Forelimb muscle (tissue), 1 donor: ENCODE measurements at regions not wholly inside any gene's neighbourhood (a gene's known extent, or its start where the extent isn't known, plus 50 kb on each side); places are given as distances from the start of the nearest gene placed in this dataset.

ENCODE experiments used
- DNase-seq: peaks from one replicate; pipeline ENCODE4 v3.0.0-alpha.2; 2013; ENCODE audit warnings: low read depth

DNA sequence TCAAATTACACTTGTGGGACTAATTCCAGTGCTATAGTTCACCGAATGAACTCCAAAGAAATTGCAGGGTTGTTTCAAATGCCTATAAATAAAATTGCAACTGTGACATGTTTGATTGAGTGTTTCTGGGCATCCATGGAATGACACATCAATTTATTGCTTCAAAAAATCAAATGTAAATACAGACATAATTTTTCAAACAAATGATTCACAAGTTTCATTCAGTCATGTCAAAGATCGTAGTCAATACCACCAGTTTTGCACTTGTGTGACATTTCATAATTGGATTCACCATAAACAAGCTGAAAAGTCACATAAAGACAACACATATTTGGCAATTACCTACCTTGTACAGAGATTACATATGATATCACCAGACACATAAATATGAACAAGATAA, 350.8 kb downstream of the CDH2 start:
- no peak for DNase-seq

DNA sequence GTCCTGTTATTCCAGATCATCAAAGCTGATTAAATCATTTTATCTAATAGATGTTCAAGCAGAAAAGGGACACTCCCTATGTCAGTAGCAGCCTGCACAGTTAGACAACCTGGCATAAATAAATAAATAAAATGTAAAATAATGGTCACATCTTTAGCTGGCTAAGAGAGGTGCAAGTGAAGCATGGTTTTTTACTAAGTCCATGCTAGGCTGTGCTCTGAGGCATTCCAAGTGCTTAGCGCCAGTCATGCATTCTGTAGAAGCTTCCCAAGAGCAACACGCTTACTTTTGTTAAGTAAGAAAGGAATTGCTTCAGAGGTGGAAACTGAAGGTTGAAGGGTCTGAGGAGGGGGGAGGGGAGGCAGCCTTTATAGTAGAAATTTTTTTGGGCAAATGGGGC, 351.2 kb downstream of the CDH2 start:
- no peak for DNase-seq

DNA sequence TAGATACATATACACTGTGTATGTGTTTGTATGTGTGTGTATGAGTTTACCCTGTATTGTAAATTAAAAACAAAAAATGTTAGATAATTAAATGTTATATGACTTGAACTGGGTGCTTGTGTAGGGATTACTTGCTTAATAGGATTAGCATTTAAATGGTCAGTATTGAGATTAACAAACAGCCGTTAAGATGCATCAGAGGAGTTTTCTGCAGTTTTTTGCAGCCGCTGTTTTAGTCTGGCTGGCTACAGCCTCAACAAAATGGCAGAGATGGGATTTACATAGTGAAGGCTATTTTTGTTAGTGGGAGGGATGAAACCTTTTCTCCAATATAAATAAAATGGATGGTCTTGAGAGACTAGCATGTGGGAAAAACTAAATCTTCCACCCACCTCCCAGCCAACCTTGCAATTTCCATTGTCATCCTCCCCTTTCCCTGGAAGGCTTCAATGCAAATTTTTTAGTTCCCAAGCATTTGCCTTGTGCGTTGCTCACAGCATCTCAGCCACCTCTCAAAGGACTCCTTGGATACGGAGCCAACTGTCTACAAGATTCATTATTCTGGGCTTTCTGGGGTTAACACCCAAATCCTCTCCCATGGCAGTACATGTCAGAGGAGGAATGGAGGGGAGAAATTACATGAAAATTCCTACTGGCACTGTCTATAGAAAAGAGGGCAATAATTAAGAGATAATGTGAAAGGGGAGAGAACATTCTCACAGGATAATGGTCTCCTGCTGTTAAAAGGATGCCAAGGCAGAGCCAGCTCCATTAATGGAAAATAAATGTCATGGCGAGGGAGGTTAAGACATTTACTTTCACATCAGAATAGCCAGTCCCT, 351.9 kb downstream of the CDH2 start:
- no peak for DNase-seq

DNA sequence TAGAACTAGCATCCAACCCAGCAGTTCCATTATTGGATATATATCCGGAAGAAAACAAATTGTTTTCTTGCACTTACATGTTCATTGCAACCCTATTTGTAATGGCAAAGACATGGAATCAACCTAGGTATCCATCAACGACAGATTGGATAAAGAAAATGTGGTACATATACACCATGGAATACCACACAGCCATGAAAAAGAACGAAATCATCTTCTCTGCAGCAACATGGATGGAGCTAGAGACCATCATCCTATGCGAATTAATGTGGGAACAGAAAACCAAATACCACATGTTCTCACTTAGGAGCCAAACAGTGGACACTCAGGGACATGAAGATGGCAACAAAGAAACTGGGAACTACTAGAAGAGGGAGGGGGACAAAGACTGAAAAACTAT, 352.7 kb downstream of the CDH2 start:
- DNase-seq: no peak

DNA sequence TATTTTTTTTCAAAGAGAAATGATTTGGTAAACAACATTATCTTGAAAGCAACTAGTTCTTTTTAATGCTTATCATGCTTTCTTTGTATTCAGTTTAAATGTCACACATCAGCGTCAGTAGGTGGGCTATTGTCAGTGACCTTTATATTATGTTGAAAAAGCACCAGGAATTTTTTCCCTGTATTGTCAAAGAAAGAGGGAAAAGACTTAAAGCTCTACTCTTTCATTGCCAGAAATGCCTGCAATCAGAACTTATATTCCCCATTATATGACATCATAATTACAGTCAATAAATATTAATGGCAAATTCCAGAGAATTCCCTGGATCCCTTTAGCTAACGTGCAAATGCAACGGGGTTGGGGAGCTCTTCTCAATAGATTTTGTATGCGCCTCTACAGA, 353.9 kb downstream of the CDH2 start:
- DNase-seq: no peak

DNA sequence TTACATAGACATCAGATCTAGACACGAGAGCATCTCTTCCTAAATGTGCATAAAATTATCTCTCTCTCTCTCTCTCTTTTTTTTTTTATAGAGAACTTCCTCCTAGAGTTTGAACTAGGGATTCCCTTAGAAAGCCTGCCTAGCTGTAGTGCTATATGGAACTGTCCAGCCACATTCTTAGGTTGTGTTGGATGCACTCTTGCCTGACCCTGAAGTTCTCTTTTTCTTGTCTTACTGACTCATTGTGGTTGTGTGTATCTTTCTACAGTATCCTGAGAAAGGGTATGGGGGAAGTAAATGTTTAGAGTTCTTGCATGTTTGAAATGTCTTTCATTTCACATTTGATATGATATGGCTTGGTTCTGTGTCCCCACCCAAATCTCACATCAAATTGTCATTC, 368.2 kb downstream of the CDH2 start:
- DNase-seq: no peak

DNA sequence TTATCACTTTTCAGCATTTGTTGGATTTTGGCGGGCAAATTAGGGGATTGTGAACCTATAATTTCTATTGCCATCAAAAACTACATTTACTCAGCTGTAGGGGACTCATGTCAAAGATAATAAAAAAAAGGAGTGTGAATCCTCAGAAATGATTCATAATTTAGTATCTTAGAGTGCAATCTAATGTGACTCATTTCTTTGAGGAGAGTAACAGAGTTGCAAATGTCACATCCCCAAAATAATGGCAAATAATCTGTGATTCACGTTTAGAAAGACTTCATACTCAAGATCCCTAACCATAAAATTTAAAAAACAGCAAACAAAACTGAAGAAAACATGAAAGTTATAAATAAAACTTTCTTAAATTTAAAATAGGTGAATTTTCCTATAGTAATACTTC, 373.0 kb downstream of the CDH2 start:
- DNase-seq: no peak

DNA sequence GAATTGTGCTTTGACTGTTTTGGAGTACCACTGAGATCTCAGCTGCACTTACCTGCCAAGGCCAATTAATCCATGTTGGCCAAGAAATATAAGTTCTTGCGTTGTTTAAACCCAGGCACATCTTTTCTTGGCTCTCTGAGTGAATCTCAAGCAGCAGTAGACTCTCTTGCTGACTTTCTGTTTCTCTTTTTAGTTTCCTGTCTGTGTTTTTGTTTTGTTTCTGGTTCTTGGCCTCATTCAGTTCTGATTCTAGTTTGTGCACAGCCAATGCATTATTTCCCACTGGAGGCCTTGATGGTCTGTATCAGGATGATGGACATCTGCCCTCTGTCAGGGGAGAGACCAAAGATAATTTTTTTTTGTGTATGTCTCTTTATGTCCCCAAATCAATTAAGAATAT, 379.4 kb downstream of the CDH2 start:
- DNase-seq: no peak

DNA sequence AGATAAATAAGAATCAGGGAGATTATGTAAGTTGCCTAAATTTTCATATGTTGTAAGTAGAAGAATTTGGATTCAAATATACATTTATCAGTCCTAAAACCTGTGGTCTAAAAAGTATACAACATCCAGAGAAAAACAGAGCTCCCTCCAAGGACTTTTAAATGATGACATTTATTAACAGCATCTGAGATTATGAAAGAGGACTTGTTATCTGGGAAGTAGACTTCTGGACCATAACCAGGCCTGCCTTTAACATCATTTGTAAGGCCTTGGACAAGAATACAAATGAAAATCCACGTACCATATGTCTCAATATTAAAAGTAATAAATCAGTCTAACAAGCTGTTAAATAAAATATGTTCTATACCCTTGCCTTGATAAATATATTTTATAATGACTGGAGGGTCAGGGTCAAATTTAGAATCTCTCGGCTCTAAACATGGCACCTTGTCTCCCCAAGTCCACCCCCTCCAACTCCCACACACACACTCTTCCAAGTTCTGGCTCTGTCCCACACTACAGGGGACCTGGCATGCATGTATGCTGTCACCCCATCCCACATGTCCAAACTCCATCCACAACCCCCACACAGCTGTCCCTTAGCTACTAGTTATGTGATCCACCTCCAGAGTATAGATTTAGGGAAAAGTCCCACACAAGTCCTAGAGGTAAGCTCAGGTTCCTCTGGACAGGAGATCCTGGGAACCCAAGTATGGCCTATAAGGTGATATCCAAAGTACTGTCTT, 382.6 kb downstream of the CDH2 start:
- DNase-seq: no peak

DNA sequence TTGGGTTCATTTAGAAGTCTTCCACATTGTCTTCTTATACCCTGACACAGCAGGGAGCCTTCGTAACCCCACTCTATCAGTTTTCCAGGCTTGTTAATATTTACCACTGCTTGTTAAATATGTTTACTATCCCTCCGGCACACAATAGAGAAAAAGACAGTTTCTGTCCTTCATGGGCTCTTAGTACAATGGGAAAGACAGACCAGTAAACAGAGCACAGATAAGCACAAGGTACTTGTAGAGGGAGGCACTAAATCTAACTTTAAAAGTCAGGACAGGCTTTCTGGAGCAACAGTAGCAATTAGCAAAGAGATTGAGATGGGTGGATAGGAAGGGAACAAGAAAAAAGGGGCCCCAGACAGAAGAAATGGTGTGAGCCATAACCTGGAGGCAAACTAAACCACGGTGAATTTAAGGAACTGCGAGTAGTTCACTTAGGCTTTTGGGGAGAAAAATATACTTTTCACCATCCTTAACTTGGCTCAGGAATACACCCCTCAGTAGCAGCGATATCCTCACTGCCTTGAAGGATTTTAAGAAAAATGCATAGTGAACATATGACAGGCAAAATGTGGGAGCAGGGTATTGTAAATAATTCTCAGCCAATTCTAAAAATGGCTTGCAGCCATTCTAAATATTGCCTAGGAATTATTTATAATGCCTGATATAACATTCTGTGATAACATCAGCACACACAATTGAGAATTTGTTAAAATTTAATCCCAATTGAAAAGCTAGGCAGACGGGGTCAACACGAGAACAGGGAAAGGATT, 383.7 kb downstream of the CDH2 start:
- no peak for DNase-seq

DNA sequence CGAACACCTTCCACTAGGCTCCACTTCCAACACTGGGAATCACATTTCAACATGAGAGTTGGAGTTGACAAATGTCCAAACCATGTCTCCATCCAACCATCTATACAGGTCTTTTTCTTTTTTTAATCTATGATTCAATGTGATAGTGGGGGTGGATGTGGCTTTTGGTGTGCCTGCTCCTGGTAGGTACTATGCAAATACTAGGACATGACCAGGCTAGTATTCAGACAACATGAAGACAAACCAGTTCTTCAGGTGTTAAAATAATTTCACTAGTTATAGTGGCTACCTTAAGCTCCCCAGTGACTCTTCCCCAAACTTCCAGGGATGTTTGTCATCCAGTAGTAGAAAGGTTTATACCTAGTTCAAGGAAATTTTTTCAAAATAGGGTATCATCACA, 387.5 kb downstream of the CDH2 start:
- DNase-seq: no peak

DNA sequence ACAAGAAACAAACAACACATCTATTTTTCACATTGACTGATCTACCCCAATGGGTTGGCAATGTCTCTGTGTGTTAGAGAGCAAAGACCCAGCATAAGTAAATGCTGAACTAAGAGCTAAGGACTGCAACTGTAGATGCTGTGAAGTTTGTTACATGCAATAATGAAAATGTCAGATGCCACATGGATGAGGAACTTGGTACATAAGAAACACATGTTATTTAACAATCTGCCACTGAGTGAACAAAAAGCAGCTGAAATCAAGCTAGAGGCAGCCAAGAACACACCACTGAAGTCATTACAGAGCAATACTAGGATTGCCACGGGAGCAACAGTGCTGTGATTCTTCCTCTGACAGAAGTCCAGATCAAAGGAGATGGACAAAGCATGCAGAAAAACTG, 389.4 kb downstream of the CDH2 start:
- DNase-seq: no peak

DNA sequence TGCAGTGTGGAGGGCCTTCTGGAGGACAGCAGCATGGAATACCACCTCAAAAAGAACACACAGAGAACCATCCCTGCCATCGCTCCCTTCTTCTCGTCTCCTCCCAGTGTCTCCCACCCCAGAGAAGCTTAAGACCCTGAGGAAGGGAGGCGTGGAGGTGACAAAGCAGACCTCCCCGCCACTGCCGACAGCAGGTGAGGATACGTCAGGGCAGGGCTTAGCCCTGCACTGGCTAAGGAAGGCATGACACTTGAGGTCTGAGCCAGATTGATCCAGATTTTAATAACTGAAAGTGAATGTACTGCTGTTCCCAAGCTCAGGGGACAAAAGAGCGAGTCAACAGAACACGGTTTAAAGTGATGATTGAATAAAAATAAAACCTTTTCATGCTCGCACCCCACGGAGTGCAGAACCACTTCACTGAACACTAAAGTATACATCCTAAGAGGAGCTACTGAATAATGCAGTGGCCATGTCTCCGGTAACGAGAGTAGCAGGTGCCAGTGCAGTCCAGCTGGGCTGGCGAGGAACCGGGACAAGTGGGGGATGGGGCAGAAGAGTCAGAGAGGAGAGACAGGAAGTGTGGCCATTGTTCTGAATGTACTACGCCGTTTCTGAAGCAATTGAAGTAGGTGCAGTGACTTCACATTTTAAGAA, 391.0 kb downstream of the CDH2 start:
- no peak for DNase-seq

DNA sequence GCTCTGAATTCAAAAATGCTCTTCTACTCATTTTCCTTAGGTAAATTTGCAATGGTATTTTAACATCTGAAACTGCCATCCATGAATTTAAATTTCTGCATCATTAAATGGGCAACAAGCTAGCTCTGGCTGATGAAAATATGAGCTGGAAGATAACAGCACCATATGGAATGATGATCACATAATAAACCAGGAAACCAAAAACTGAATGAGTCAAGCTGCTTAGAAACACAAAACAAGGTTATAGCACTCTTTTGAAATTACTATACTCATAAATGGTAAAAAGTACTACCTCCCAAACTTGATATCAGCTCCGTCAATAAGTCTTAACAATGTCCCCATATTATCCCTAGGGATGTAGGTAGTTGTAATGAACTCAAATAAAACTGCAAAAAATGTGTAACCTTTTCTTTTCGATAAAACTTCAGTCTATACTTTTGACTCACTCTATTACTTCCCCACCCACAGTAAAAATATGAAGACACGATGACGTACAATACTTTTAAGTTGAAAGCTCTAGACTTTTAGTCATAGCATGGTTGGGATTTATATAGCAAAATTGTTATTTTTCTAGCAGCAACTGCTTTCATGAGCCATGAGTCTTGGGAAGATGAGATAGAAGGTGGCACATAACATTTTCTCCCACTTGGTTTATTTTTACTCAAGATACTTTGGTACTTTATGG, 396.7 kb downstream of the CDH2 start:
- no peak for DNase-seq

DNA sequence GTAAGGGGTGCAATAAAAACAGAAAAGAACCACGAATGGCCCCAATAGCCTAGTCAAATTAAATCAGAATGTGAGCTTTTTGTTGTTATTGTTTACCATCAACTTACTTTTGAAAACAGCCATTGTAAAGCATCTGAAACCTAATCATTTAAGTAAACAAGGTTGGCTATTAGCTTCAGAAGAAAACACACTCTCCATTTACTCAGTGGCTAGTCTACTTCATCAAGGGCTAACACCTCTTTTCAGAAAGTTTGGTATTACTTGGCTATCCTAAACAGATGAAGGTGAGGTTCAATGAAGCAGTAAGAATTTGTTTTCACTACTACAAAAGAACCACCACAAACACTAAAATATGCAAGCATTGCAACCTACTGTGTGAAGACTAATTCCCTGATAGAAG, 398.0 kb downstream of the CDH2 start:
- no peak for DNase-seq

DNA sequence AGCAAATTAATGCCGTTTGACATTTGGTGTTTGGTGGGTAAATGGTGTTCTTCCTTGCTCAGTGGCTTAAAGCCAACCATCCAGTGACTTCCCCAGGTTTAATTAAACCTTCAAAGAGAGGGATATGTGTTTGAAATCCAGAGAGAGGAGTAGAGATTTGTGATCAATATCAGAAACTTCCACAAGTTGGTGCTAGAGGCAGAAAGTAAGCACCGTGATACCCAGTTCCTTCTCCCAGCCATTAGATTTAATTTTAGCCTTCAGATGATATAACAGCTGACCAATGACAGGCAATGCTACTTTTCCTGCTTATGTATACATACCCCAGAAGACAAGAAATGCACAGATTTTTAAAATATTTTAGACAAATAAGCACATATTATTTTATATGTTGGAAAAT, 398.5 kb downstream of the CDH2 start:
- no peak for DNase-seq

DNA sequence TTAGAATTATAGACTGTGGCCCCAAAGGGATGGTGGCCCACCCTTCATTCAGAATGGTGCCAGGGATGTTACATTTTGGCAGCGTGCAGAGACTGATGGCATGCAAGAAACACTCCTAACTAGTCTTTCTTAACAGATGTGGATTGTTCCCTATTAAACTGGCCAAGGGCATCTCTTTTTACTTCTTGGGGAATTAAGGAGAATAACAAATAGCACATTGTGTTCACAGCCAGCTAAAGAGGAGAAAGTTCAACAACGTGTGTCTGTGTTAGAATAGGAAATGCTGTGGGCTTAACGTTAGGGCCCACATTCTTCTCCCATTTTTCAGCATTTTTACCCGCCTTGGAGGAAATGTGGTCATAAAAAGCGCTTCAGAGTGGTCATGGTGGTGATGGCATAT, 404.8 kb downstream of the CDH2 start:
- no peak for DNase-seq

DNA sequence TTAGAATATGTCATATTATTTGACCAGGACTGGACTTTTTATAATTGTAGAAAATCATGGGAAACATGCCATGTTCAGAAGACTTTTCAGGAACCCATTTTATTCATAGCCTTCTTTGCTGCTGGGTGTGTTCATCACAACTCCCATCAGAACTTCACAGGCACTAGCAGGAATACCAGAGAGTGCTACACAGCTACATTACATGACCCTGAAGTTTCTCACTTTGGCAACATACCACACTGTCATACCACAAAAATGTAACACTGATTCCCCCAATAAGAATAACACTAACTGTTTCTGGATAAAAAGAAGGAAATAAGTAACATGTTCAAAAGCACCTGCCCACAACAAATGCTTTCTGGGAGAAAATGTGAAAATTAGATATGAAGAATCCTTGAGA, 405.4 kb downstream of the CDH2 start:
- no peak for DNase-seq

DNA sequence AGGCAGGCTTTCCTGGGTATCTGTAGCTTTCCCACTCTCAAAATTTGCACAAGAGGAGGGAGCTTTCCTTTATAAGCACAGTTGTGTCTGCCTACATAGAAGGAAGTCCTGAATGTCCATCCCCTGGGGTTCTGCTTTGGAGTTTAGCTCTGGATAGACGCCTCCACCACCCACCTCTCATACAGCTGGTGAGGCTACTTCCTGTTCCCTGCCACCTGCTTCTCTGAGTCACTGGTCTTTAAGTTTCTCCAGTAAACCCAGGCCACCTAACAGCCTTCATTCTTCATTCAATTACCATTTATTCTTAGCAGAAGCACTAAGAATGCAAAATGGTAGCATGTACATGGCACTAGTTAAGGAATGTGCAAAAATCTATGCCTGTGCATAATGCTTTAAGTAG, 407.8 kb downstream of the CDH2 start:
- no peak for DNase-seq

DNA sequence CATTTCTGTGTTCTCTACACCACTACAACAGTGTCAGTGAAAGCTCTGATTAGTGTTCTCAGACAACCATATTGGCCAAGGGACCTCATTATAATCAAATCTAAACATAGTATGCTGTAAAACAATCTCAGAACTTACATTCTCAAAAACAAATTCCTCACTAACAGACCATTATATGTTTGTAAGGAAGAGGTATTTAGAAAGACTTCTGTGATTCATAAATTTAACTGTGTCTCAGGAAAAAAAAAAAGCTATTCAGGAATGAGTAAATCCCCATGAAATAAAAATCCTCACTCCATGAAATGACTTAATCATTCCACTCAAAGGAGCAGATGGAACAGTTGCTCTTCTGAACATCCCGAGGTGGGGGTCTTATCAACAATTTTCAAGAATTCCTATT, 413.0 kb downstream of the CDH2 start:
- DNase-seq: no peak

DNA sequence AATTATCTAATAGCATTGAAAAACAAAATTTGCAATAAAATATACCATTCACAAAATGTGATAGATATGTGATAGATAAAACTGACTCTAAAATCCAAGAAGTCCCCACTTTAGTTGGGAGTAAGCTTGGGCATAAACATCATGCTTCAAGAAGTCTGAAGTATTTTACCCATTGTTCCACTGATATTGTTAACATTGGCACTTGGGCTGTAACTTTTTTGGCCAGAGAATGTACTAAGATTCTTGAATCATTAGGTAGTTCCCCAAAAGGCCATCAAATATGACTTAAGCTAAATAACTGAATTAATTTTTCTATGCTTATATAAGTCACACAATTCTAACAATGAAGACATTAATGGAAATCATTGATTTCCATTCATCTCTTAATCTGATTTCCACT, 413.6 kb downstream of the CDH2 start:
- DNase-seq: no peak

DNA sequence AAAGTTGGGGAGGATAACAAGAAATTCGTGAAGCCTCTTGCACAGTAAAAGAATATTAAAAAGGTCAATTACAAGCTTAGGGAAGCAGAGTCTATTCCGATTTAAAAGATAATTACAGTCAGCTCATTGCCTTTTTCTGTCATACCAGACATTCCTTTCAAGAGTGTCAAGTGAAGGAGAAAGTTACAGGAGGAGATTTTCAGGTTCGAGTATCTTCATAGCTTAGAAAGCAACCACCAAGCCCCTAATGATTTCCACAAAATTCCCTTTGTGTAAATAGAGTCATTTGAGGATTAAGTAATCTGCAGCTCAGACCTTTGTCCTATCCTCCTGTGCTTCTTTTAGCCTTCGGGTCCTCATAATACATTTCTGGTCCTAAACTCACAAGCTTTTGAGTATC, 414.9 kb downstream of the CDH2 start:
- DNase-seq: no peak
